ENCODE measurements at regions not wholly inside any gene's neighbourhood (a gene's known extent, or its start where the extent isn't known, plus 50 kb on each side); places are given as distances from the start of the nearest gene placed in this dataset.

DNA sequence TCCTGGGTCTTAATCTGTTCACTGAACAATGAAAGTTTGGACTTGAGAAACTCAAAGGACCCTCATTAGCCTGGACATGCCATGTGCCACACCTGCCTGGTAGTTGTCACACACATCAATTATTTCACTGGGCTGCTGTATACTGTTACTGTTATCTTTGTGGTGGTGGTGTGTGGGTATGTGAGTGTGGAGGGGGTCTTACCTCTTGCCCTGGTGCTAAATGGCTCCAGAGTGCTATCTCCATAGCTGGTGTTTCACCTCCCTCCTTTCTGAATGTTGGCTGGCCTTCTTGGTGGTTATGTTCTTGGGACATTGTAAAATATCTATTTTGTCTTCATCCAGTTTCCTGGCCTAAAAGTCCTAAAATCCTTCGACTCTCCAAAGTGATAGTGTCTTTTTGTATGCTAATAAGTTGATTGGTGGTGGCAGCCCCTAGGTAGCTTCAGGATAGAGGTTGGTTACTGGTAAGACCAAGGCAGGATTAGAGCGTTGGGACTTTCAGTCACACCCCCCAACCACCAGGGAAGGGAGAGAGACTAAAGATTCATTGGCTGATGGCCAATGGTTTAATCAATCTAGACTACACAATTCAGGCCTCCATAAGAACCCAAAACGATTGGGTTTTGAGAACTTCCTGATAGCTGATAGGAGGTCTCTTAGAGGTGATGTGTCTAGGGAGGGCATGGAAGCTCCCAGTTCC, 328.1 kb downstream of the MYCN start:
- no peak for DNase-seq (ENCODE audit: low spot score)
- H3K4me1 ChIP-seq (ENCODE audit: insufficient read depth, poor library complexity, severe bottlenecking), result no peaks in the 10 kb centered on the region

DNA sequence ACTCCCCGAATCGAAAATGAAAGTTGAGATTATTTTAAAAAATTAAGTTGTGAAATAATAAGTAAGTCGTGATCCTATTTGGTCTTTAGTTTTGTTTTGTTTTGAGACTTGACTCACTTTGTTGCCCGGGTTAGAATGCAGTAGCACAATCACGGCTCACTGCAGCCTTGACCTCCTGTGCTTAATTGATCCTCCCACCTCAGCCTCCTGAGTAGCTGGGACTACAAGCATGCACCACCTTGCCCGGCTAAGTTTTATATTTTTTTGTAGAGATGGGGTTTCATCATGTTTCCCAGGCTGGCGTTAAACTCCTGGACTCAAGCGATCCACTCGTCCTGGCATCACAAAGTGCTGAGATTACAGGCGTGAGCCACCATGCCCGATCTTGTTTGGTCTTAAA, 326.2 kb downstream of the MYCN start:
- Histone ChIP-seq H3K27me3 (ENCODE audit: insufficient read depth, poor library complexity, severe bottlenecking) (no peaks in the 10 kb centered on the region), H3K4me3 (ENCODE audit: severe bottlenecking) (no peak overlapping the region), H3K4me1 (ENCODE audit: insufficient read depth, poor library complexity, severe bottlenecking) (no peaks in the 10 kb centered on the region), H3K9me3 (ENCODE audit: severe bottlenecking) (no peaks in the 10 kb centered on the region), H3K27ac (ENCODE audit: poor library complexity, severe bottlenecking) (no peak overlapping the region), H3K36me3 (ENCODE audit: low read depth) (no peaks in the 10 kb centered on the region)
- no peak for DNase-seq (ENCODE audit: low spot score)
- no peak for ATAC-seq (ENCODE audit: low read depth)
- TF ChIP-seq CTCF (IDR thresholded peaks at IDR 0.05; ENCODE audit: poor library complexity, severe bottlenecking), result no peak

More for the DNA sequence above, 328.1 kb downstream of the MYCN start:
- Histone ChIP-seq H3K27me3 (ENCODE audit: insufficient read depth, poor library complexity, severe bottlenecking) (no peaks in the 10 kb centered on the region), H3K36me3 (ENCODE audit: low read depth) (no peaks in the 10 kb centered on the region), H3K27ac (ENCODE audit: poor library complexity, severe bottlenecking) (no peak overlapping the region), H3K4me3 (ENCODE audit: severe bottlenecking) (no peak overlapping the region), H3K9me3 (ENCODE audit: severe bottlenecking) (no peaks in the 10 kb centered on the region)
- no peak for ATAC-seq (ENCODE audit: low read depth)
- no peak for TF ChIP-seq CTCF (IDR thresholded peaks at IDR 0.05; ENCODE audit: poor library complexity, severe bottlenecking)

DNA sequence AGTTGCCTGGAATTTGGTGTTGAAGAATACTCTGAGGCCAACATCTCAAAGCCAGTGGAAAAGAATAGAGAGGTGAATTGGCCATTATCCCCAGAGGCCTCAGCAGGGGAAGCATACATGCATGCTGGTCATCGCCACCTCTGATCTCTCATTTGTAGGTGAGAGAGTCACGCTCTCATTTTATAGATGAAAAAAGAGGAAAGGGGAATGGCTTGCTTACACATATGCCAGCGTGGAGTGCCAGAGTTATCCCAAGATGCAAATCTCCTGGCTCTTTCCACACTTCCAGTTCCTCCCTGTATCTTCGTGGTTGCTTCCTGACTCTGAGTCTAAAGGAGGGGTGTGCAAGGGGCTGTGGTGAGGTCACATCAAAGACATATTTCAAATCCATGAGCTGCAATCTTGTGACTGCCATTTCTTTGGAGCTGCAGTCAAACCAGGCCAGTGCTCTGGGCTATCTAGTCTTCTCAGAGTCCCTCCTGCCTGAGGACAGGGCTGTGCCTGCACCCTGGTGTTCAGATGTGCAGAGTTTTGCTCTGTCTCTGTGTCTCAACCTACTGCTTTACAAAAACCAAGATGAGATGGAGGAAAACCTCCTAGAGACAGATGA, 324.7 kb downstream of the MYCN start:
- no peaks in the 10 kb centered on the region for H3K4me1 ChIP-seq (ENCODE audit: insufficient read depth, poor library complexity, severe bottlenecking)
- DNase-seq (ENCODE audit: low spot score) (no peak), ATAC-seq (ENCODE audit: low read depth) (no peak)
- H3K4me3 ChIP-seq (ENCODE audit: severe bottlenecking), result no peak overlapping the region
- H3K27me3 ChIP-seq (ENCODE audit: insufficient read depth, poor library complexity, severe bottlenecking), result no peaks in the 10 kb centered on the region
- H3K27ac ChIP-seq (ENCODE audit: poor library complexity, severe bottlenecking), result no peak overlapping the region
- no peaks in the 10 kb centered on the region for H3K9me3 ChIP-seq (ENCODE audit: severe bottlenecking)
- no peak for TF ChIP-seq CTCF (IDR thresholded peaks at IDR 0.05; ENCODE audit: poor library complexity, severe bottlenecking)
- no peaks in the 10 kb centered on the region for H3K36me3 ChIP-seq (ENCODE audit: low read depth)

DNA sequence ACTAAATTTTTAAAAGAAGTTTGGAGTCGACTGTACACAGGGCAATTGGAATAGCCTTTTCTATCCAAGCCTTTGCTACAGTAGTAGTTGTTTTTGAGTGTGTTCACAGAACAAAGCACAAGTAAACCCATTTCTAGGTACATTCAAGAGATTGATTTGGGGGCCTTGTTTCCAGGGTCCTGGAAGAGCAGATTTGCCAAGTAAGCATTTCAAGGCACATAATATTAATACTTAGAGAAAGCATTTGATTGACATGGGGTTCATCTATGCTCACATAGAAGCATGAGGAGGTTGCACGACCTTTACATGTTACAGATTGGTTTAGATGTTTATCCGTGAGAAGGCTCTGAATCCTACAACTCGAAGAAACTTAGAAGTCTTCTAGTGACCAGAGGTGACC, 324.1 kb downstream of the MYCN start:
- Histone ChIP-seq H3K9me3 (ENCODE audit: severe bottlenecking) (no peaks in the 10 kb centered on the region), H3K4me1 (ENCODE audit: insufficient read depth, poor library complexity, severe bottlenecking) (no peaks in the 10 kb centered on the region), H3K27me3 (ENCODE audit: insufficient read depth, poor library complexity, severe bottlenecking) (no peaks in the 10 kb centered on the region), H3K4me3 (ENCODE audit: severe bottlenecking) (no peak overlapping the region), H3K27ac (ENCODE audit: poor library complexity, severe bottlenecking) (no peak overlapping the region), H3K36me3 (ENCODE audit: low read depth) (no peaks in the 10 kb centered on the region)
- ATAC-seq (ENCODE audit: low read depth), result no peak
- TF ChIP-seq CTCF (IDR thresholded peaks at IDR 0.05; ENCODE audit: poor library complexity, severe bottlenecking), result no peak
- DNase-seq (ENCODE audit: low spot score), result no peak

Data from RWPE2 (cell line).